Tibial nerve (tissue), 3 donors: ENCODE measurements at regions not wholly inside any gene's neighbourhood (a gene's known extent, or its start where the extent isn't known, plus 50 kb on each side); places are given as distances from the start of the nearest gene placed in this dataset.

Experiments used
- POLR2A ChIP-seq, 2 donors: fragments of 450-650 bp; IDR thresholded peaks; one replicate each; pipeline ENCODE4 v1.6.1; 2017; ENCODE audit warnings: antibody characterized with exemption in 2 of 2, mild to moderate bottlenecking in 2 of 2, moderate library complexity in 2 of 2
- TF ChIP-seq, protein P1 (sequence below), 5 experiments: fragments of 200-600 bp in 3 of 5; fragments of 450-650 bp in 2 of 5; sonication (generic) in 3 of 5; IDR thresholded peaks; one replicate each; pipeline ENCODE4 v1.5.1; 2016 to 2019; ENCODE audit warnings: antibody characterized with exemption in 5 of 5, mild to moderate bottlenecking in 3 of 5, moderate library complexity in 2 of 5

GRCh38 chr13:107974409-107974808 is 240.9 kb downstream of the LIG4 start:
- no peak for TF ChIP-seq POLR2A (IDR thresholded peaks at IDR 0.05)
- TF ChIP-seq, protein P1, sequence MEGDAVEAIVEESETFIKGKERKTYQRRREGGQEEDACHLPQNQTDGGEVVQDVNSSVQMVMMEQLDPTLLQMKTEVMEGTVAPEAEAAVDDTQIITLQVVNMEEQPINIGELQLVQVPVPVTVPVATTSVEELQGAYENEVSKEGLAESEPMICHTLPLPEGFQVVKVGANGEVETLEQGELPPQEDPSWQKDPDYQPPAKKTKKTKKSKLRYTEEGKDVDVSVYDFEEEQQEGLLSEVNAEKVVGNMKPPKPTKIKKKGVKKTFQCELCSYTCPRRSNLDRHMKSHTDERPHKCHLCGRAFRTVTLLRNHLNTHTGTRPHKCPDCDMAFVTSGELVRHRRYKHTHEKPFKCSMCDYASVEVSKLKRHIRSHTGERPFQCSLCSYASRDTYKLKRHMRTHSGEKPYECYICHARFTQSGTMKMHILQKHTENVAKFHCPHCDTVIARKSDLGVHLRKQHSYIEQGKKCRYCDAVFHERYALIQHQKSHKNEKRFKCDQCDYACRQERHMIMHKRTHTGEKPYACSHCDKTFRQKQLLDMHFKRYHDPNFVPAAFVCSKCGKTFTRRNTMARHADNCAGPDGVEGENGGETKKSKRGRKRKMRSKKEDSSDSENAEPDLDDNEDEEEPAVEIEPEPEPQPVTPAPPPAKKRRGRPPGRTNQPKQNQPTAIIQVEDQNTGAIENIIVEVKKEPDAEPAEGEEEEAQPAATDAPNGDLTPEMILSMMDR (IDR thresholded peaks at IDR 0.05) = no peak
